ENCODE measurements at regions not wholly inside any gene's neighbourhood (a gene's known extent, or its start where the extent isn't known, plus 50 kb on each side); places are given as distances from the start of the nearest gene placed in this dataset.

DNA sequence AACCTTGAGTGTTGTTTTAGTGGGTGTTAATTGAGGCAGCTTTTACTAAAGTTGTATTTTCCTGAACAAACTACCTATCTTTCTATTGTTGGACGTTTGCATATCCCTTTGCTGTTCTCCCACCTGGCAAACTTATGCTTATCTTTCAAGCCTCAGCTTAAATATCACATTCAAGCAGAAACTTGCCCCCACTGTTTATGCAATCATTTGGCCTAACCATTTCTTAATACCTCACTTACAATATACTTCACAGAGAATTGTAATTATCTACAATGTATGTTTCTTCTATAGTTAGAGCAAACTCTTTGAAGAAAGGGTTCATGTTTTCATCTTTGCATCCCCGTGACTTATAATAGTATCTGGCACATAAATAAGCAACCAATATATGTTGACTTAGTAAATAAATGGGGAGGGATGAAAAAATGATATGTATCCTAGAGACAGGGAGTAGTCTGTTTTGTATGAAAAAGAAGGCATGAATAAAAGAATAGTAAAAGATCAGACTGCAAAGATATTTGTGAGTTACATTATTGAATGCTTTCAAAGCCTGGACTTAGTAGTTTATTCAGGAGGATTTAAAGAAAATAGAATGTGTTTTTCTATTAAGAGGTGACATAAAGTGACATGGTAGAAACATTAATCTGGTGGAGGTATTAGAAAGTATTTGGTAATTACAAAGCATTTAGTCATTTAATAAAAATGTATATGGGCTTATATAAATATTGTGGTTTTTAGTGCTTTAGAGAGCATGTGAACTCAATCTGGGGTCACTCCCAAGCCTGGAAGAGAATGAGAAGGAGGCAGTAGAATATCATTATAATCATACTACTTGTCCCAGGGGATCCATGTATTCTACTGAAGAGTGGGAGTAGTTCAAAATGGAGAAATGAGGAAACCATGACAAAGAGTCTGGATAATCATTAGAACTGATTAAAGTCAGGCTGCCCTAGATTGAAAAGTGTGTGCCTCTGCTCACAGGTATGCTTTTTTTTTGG, 60.0 kb upstream of the DCBLD2 start:
- Histone ChIP-seq H3K9me3 (no peaks in the 10 kb centered on the region), H3K4me1 (no peaks in the 10 kb centered on the region), H3K27me3 (replicated peaks; ENCODE audit: control insufficient read depth, insufficient read depth, low read length) (no peaks in the 10 kb centered on the region), H3K4me3 (ENCODE audit: low read depth, low read length) (no peak overlapping the region), H3K36me3 (ENCODE audit: control insufficient read depth, insufficient read depth, low read length) (no peaks in the 10 kb centered on the region)
- intact Hi-C loops (cut with micrococcal nuclease; ENCODE audit: unreplicated experiment), result loop anchor here (2.0 kb wide), 1 partner anchor 15 kb away; no protein-coding TSS in a partner anchor
- Mint-ChIP-seq H3K27me3 (ENCODE audit: insufficient read depth, unreplicated experiment) (no peaks in the 10 kb centered on the region), H3K36me3 (ENCODE audit: insufficient read depth, unreplicated experiment) (no peaks in the 10 kb centered on the region), H3K9me3 (ENCODE audit: unreplicated experiment) (no peaks in the 10 kb centered on the region), H3K27ac (ENCODE audit: unreplicated experiment) (no peak overlapping the region), H3K4me1 (ENCODE audit: low read depth, unreplicated experiment) (no peaks in the 10 kb centered on the region), H3K4me3 (ENCODE audit: unreplicated experiment) (no peak overlapping the region)
- ChIA-PET POLR2A (no interaction called here), CTCF (no interaction called here)
- DNase-seq, result no peak
- no TSS peak for BruUV-seq (replicated peaks)
- no peak for TF ChIP-seq CTCF (IDR thresholded peaks at IDR 0.05; ENCODE audit: insufficient read depth in 1 of 2, low read depth in 1 of 2, low read length in 1 of 2, severe bottlenecking in 1 of 2, unreplicated experiment in 1 of 2)

DNA sequence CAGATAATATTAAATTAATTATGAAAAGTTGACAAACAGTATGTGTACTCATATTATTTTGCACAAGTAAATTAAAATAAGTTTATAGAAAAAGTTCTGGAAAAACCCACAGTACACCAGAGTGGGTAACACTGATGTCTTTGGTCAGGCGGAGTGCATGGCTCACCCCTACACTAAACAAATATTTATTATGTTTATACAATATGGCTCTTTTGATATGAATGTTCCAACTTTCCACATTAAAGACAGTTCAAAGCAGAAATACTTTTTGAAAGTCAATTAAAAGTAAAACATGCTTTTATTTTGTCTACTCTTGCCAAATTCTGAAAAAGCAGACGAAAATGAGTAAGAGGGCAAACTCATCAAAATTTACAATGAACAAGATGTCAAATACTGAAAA, 56.2 kb upstream of the DCBLD2 start:
- CTCF ChIA-PET, result no interaction called here
- H3K4me1 Mint-ChIP-seq (ENCODE audit: low read depth, unreplicated experiment), result no peaks in the 10 kb centered on the region
- TF ChIP-seq CTCF (IDR thresholded peaks at IDR 0.05; ENCODE audit: insufficient read depth in 1 of 2, low read depth in 1 of 2, low read length in 1 of 2, severe bottlenecking in 1 of 2, unreplicated experiment in 1 of 2), result no peak
- H3K36me3 Mint-ChIP-seq (ENCODE audit: insufficient read depth, unreplicated experiment), result no peaks in the 10 kb centered on the region
- Histone ChIP-seq H3K4me3 (ENCODE audit: low read depth, low read length) (no peak overlapping the region), H3K27me3 (replicated peaks; ENCODE audit: control insufficient read depth, insufficient read depth, low read length) (no peaks in the 10 kb centered on the region), H3K4me1 (no peaks in the 10 kb centered on the region), H3K9me3 (no peaks in the 10 kb centered on the region), H3K36me3 (ENCODE audit: control insufficient read depth, insufficient read depth, low read length) (no peaks in the 10 kb centered on the region)
- H3K4me3 Mint-ChIP-seq (ENCODE audit: unreplicated experiment), result no peak overlapping the region
- intact Hi-C loops (cut with micrococcal nuclease; ENCODE audit: unreplicated experiment), result no loop called here
- BruUV-seq (replicated peaks), result no TSS peak
- H3K27me3 Mint-ChIP-seq (ENCODE audit: insufficient read depth, unreplicated experiment), result no peaks in the 10 kb centered on the region
- no peaks in the 10 kb centered on the region for H3K9me3 Mint-ChIP-seq (ENCODE audit: unreplicated experiment)
- H3K27ac Mint-ChIP-seq (ENCODE audit: unreplicated experiment), result no peak overlapping the region
- no peak for DNase-seq
- POLR2A ChIA-PET, result no interaction called here

DNA sequence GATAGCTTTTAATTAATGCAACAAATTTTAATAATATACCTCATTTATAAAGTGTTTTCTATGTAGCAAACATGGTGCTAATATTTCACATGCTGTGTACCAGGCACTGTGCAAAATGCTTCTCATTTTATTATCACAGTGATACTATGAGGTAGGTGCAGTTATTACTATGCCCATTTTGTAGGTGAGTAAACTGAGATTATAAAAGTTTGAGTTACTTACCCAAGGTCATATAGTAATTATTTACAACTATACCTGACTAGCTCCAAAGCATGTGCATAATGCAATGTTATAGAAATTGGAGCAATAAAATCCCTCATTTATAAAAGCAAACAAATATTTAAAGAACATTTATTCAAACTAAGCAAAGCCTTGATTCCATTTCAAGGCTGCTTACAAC, 54.5 kb upstream of the DCBLD2 start:
- H3K27me3 ChIP-seq (replicated peaks; ENCODE audit: control insufficient read depth, insufficient read depth, low read length), result no peaks in the 10 kb centered on the region
- Mint-ChIP-seq H3K4me3 (ENCODE audit: unreplicated experiment) (no peak overlapping the region), H3K9me3 (ENCODE audit: unreplicated experiment) (no peaks in the 10 kb centered on the region), H3K36me3 (ENCODE audit: insufficient read depth, unreplicated experiment) (no peaks in the 10 kb centered on the region), H3K27me3 (ENCODE audit: insufficient read depth, unreplicated experiment) (no peaks in the 10 kb centered on the region), H3K4me1 (ENCODE audit: low read depth, unreplicated experiment) (no peaks in the 10 kb centered on the region), H3K27ac (ENCODE audit: unreplicated experiment) (no peak overlapping the region)
- H3K4me3 ChIP-seq (ENCODE audit: low read depth, low read length), result no peak overlapping the region
- POLR2A ChIA-PET, result no interaction called here
- BruUV-seq (replicated peaks), result no TSS peak
- no peak for DNase-seq
- no peak for TF ChIP-seq CTCF (IDR thresholded peaks at IDR 0.05; ENCODE audit: insufficient read depth in 1 of 2, low read depth in 1 of 2, low read length in 1 of 2, severe bottlenecking in 1 of 2, unreplicated experiment in 1 of 2)
- H3K9me3 ChIP-seq, result no peaks in the 10 kb centered on the region
- CTCF ChIA-PET, result no interaction called here
- intact Hi-C loops (cut with micrococcal nuclease; ENCODE audit: unreplicated experiment), result no loop called here
- no peaks in the 10 kb centered on the region for H3K4me1 ChIP-seq
- H3K36me3 ChIP-seq (ENCODE audit: control insufficient read depth, insufficient read depth, low read length), result no peaks in the 10 kb centered on the region

Data from Caco-2 (cell line).